SU-DHL-6 (cell line): ENCODE measurements at regions not wholly inside any gene's neighbourhood (a gene's known extent, or its start where the extent isn't known, plus 50 kb on each side); places are given as distances from the start of the nearest gene placed in this dataset.
"Not testable (repeated sequence)": the region's sequence is repeated elsewhere in the genome, so short reads cannot be mapped to it uniquely, and the experiment has no call there.

Experiments
- H2AFZ ChIP-seq: fragments of 200-600 bp; sonication (generic); 2 replicates; pipeline ENCODE4 v1.6.1; 2014; ENCODE audit warnings: low read depth, mild to moderate bottlenecking, moderate library complexity, mixed read lengths, antibody characterized with exemption, low read length; ENCODE audit not compliant: severe bottlenecking
- H3F3A ChIP-seq: fragments of 200-600 bp; shearing (Covaris generic); 2 replicates; pipeline ENCODE4 v1.6.0; 2016; ENCODE audit warnings: antibody characterized with exemption, mild to moderate bottlenecking; ENCODE audit not compliant: insufficient read depth
- H3K27ac ChIP-seq: fragments of 200-600 bp; sonication (generic); 2 replicates; pipeline ENCODE4 v1.5.1; 2016; ENCODE audit warnings: low read depth, mild to moderate bottlenecking, low read length, moderate library complexity, mixed read lengths
- H3K27me3 ChIP-seq: fragments of 200-600 bp; sonication (generic), shearing (Covaris generic); 2 replicates; pipeline ENCODE4 v1.6.0; 2014; ENCODE audit warnings: mild to moderate bottlenecking, low read length
- H3K36me3 ChIP-seq: fragments of 200-600 bp; sonication (generic); 2 replicates; pipeline ENCODE4 v1.6.1; 2014; ENCODE audit warnings: mild to moderate bottlenecking, low read length, mixed read lengths
- H3K4me2 ChIP-seq: fragments of 300-600, 200-600 bp; shearing (Covaris generic), sonication (generic); 2 replicates; pipeline ENCODE4 v1.6.0; 2014; ENCODE audit warnings: low read length, low read depth, mild to moderate bottlenecking; ENCODE audit not compliant: poor library complexity, severe bottlenecking
- H3K4me3 ChIP-seq: fragments of 200-600 bp; sonication (generic); 2 replicates; pipeline ENCODE4 v1.5.1; 2014; ENCODE audit warnings: antibody characterized with exemption, low read length, mild to moderate bottlenecking, mixed read lengths; ENCODE audit not compliant: insufficient read depth, poor library complexity, severe bottlenecking
- H3K79me2 ChIP-seq: fragments of 200-600 bp; sonication (generic); 2 replicates; pipeline ENCODE4 v1.6.1; 2014; ENCODE audit warnings: mild to moderate bottlenecking, low read length, moderate library complexity; ENCODE audit not compliant: insufficient read depth
- H3K9ac ChIP-seq: fragments of 200-600 bp; sonication (generic); 2 replicates; pipeline ENCODE4 v1.7.0; 2014; ENCODE audit warnings: mild to moderate bottlenecking, low read length
- H3K9me2 ChIP-seq: fragments of 200-600 bp; sonication (generic); replicated peaks from 2 replicates; pipeline ENCODE4 v1.6.1; 2014; ENCODE audit warnings: low read length; ENCODE audit not compliant: insufficient read depth
- H3K9me3 ChIP-seq: fragments of 200-600 bp; sonication (generic); 2 replicates; pipeline ENCODE4 v1.6.1; 2014; ENCODE audit warnings: low read length, mixed read lengths; ENCODE audit not compliant: insufficient read depth
- H4K20me1 ChIP-seq: fragments of 200-600 bp; sonication (generic); 2 replicates; pipeline ENCODE4 v1.6.1; 2014; ENCODE audit warnings: low read depth, mild to moderate bottlenecking, antibody characterized with exemption, low read length, moderate library complexity, mixed read lengths
- EZH2phosphoT487 ChIP-seq: fragments of 200-600 bp; sonication (generic), shearing (Covaris generic); conservative IDR thresholded peaks from 2 replicates; pipeline ENCODE4 v1.6.1; 2018; ENCODE audit warnings: mild to moderate bottlenecking, antibody characterized with exemption, low read length, moderate library complexity, mixed read lengths
- TF ChIP-seq, protein P1 (sequence below): fragments of 200-600 bp; sonication (generic); IDR thresholded peaks from one replicate; pipeline ENCODE4 v1.5.1; 2017; ENCODE audit warnings: antibody characterized with exemption, mild to moderate bottlenecking, low read length, moderate library complexity; ENCODE audit not compliant: insufficient read depth, poor library complexity, severe bottlenecking

DNA sequence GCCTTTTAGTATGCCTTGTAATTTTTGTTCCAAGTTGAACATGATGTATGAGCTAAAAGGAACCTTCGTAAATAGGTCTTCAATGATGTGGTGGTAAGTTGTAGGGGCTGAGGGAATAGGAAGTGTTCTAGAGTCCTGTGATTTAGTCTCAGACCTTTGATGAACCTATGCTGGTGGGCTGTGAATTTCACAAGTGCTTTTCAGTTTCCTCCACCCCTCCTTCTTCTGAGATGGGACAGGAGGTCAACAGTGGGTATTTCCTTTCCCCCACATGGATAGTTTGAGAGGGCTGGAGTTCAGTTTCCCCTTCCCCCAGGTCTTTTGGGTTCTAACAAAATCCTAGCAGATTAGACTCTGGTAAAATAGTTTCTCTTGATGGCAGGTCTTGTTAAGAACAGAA lies 121.0 kb upstream of the ATXN1 start:
- Histone ChIP-seq H3K27ac (no peak overlapping the region), H3K4me2 (no peak overlapping the region), H3K27me3 (no peaks in the 10 kb centered on the region), H2AFZ (no peak overlapping the region), H3K9me2 (no peaks in the 10 kb centered on the region), H3K9ac (no peak overlapping the region), H4K20me1 (no peaks in the 10 kb centered on the region), H3F3A (no peaks in the 10 kb centered on the region), H3K4me3 (no peak overlapping the region), H3K9me3 (peaks cover 5% of the 10 kb centered on the region; the same call in 1 of the 2 replicates), H3K79me2 (no peaks in the 10 kb centered on the region), H3K36me3 (no peaks in the 10 kb centered on the region)
- TF ChIP-seq, protein P1, sequence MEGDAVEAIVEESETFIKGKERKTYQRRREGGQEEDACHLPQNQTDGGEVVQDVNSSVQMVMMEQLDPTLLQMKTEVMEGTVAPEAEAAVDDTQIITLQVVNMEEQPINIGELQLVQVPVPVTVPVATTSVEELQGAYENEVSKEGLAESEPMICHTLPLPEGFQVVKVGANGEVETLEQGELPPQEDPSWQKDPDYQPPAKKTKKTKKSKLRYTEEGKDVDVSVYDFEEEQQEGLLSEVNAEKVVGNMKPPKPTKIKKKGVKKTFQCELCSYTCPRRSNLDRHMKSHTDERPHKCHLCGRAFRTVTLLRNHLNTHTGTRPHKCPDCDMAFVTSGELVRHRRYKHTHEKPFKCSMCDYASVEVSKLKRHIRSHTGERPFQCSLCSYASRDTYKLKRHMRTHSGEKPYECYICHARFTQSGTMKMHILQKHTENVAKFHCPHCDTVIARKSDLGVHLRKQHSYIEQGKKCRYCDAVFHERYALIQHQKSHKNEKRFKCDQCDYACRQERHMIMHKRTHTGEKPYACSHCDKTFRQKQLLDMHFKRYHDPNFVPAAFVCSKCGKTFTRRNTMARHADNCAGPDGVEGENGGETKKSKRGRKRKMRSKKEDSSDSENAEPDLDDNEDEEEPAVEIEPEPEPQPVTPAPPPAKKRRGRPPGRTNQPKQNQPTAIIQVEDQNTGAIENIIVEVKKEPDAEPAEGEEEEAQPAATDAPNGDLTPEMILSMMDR: no peak
- TF ChIP-seq EZH2phosphoT487: no peak

DNA sequence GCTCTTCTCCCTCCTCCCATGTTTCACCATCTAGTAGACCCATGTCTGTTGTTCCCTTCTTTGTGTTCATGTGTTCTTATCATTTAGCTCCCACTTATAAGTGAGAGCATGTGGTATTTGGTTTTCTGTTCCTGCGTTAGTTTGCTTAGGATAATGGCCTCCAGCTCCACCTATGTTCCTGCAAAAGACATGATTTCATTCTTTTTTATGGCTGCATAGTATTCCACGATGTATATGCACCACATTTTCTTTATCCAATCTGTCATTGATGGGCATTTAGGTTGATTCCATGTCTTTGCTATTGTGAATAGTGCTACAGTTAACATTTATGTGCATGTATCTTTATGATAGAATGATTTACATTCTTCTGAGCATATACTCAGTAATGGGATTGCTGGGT lies 115.6 kb upstream of the ATXN1 start:
- not testable (repeated sequence) for H3K4me3 ChIP-seq, H3K9me2 ChIP-seq, H3K27me3 ChIP-seq, H3K4me2 ChIP-seq, H2AFZ ChIP-seq, H3K9ac ChIP-seq, H3K27ac ChIP-seq, H4K20me1 ChIP-seq, H3F3A ChIP-seq, H3K9me3 ChIP-seq, H3K79me2 ChIP-seq, H3K36me3 ChIP-seq

DNA sequence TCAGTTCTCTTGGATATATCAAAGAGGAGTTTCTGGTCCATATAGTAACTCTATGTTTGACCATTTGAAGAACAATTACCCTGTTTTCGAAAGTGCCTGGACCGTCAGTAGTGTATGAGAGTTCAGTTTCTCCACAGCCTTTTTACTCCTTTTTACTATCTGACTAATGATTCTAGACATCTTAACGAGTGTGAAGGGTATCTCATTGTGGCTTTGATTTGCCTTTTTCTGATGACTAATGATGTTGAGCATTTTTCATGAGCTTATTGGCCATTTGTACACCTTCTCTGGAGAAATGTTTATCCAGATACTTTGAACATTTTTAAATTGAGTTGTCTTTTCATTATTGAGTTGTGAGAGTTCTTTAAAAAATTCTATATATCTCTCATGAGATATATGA lies 114.9 kb upstream of the ATXN1 start:
- H3K36me3 ChIP-seq: no peaks in the 10 kb centered on the region
- no peaks in the 10 kb centered on the region for H3K27me3 ChIP-seq
- no peak overlapping the region for H3K4me2 ChIP-seq
- no peak overlapping the region for H3K9ac ChIP-seq
- no peaks in the 10 kb centered on the region for H4K20me1 ChIP-seq
- peaks cover 5% of the 10 kb centered on the region; the same call in 1 of the 2 replicates for H3K9me3 ChIP-seq
- no peak overlapping the region for H2AFZ ChIP-seq
- no peaks in the 10 kb centered on the region for H3K9me2 ChIP-seq
- TF ChIP-seq, protein P1: no peak
- TF ChIP-seq EZH2phosphoT487: no peak
- no peak overlapping the region for H3K27ac ChIP-seq
- no peaks in the 10 kb centered on the region for H3K79me2 ChIP-seq
- H3K4me3 ChIP-seq: no peak overlapping the region
- no peaks in the 10 kb centered on the region for H3F3A ChIP-seq

DNA sequence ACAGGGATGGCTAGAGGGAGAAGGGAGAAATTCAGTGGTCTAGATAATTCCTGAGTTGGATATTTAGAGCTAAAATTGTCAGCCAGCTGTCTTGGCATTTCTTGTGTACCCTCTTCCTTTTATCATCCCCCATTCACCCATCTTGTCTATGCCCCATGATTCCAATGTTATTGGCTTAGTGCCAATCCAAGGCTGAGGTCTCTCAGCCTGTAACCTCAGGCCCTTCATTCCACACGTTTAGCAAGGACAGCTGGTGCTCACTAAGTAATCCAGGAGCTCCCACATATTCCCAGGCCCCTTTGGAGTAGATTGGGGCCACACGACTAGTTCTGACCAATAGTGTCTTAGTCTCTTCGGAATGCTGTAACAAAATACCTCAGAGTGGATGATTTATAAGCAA lies 112.4 kb upstream of the ATXN1 start:
- no peak for TF ChIP-seq EZH2phosphoT487
- TF ChIP-seq, protein P1: no peak
- Histone ChIP-seq H3K4me2 (no peak overlapping the region), H3K36me3 (no peaks in the 10 kb centered on the region), H3K79me2 (no peaks in the 10 kb centered on the region), H3K9ac (no peak overlapping the region), H3K27me3 (no peaks in the 10 kb centered on the region), H3K4me3 (no peak overlapping the region), H4K20me1 (no peaks in the 10 kb centered on the region), H3K9me3 (peaks cover 2% of the 10 kb centered on the region; the same call in 1 of the 2 replicates), H3K9me2 (no peaks in the 10 kb centered on the region), H3K27ac (no peak overlapping the region), H2AFZ (no peak overlapping the region), H3F3A (no peaks in the 10 kb centered on the region)
